GM20000 (cell line): ENCODE measurements at regions not wholly inside any gene's neighbourhood (a gene's known extent, or its start where the extent isn't known, plus 50 kb on each side); places are given as distances from the start of the nearest gene placed in this dataset.

Experiments
- DNase-seq: peaks from one replicate; pipeline ENCODE4 v3.0.0; 2012; ENCODE audit warnings: low spot score
- CTCF ChIP-seq: IDR thresholded peaks from 2 replicates; pipeline ENCODE4 v1.5.1; 2012; ENCODE audit warnings: mild to moderate bottlenecking, control low read depth; ENCODE audit errors: extremely low read depth, missing control alignments

GRCh38 chr9:110112792-110113191 lies 95.2 kb downstream of the C9orf152 start:
- no peak for TF ChIP-seq CTCF
- no peak for DNase-seq

GRCh38 chr9:110114086-110114858 lies 93.7 kb downstream of the C9orf152 start:
- no peak for DNase-seq
- no peak for TF ChIP-seq CTCF

GRCh38 chr9:110114859-110115201 lies 93.1 kb downstream of the C9orf152 start:
- DNase-seq = no peak
- TF ChIP-seq CTCF = no peak

- TF ChIP-seq CTCF = no peak
These were observed 92.6 kb downstream of the C9orf152 start for GRCh38 chr9:110115341-110115820.

GRCh38 chr9:110115826-110116542 lies 92.0 kb downstream of the C9orf152 start:
- no peak for TF ChIP-seq CTCF
- DNase-seq = no peak

More at GRCh38 chr9:110115341-110115820, 92.6 kb downstream of the C9orf152 start:
- DNase-seq = no peak

- TF ChIP-seq CTCF = no peak
- DNase-seq = no peak
These were observed 91.4 kb downstream of the C9orf152 start for GRCh38 chr9:110116543-110116885.

GRCh38 chr9:110121170-110121569 lies 86.8 kb downstream of the C9orf152 start:
- TF ChIP-seq CTCF = no peak
- DNase-seq = no peak
